ENCODE measurements at regions not wholly inside any gene's neighbourhood (a gene's known extent, or its start where the extent isn't known, plus 50 kb on each side); places are given as distances from the start of the nearest gene placed in this dataset.

GRCh38 chr3:162879021-162879562 is 1382.5 kb downstream of the OTOL1 start:
- no peaks in the 10 kb centered on the region for H3K4me1 ChIP-seq
- intact Hi-C loops (cut with DNase I; ENCODE audit: low total_unique reads), result no loop called here
- H3K9me3 ChIP-seq, result no peaks in the 10 kb centered on the region
- no peak for DNase-seq
- no peak for TF ChIP-seq CTCF (IDR thresholded peaks at IDR 0.05)
- no peaks in the 10 kb centered on the region for H3K27me3 ChIP-seq
- H3K27ac ChIP-seq, result no peak overlapping the region
- no peak overlapping the region for H3K4me3 ChIP-seq
- no peaks in the 10 kb centered on the region for H3K36me3 ChIP-seq

GRCh38 chr3:162884373-162884772 is 1387.8 kb downstream of the OTOL1 start:
- no peak overlapping the region for H3K4me3 ChIP-seq
- H3K4me1 ChIP-seq, result no peaks in the 10 kb centered on the region
- H3K9me3 ChIP-seq, result no peaks in the 10 kb centered on the region
- DNase-seq, result no peak
- H3K36me3 ChIP-seq, result no peaks in the 10 kb centered on the region
- no peak for TF ChIP-seq CTCF (IDR thresholded peaks at IDR 0.05)
- intact Hi-C loops (cut with DNase I; ENCODE audit: low total_unique reads), result no loop called here
- no peak overlapping the region for H3K27ac ChIP-seq
- H3K27me3 ChIP-seq, result no peaks in the 10 kb centered on the region

- DNase-seq, result no peak
- no peaks in the 10 kb centered on the region for H3K36me3 ChIP-seq
- intact Hi-C loops (cut with DNase I; ENCODE audit: low total_unique reads), result no loop called here
- H3K27ac ChIP-seq, result no peak overlapping the region
- no peaks in the 10 kb centered on the region for H3K27me3 ChIP-seq
- H3K9me3 ChIP-seq, result no peaks in the 10 kb centered on the region
- H3K4me1 ChIP-seq, result no peaks in the 10 kb centered on the region
- H3K4me3 ChIP-seq, result no peak overlapping the region
- no peak for TF ChIP-seq CTCF (IDR thresholded peaks at IDR 0.05)
These were observed 1396.5 kb downstream of the OTOL1 start for GRCh38 chr3:162892921-162893793.

- H3K36me3 ChIP-seq, result no peaks in the 10 kb centered on the region
- H3K9me3 ChIP-seq, result no peaks in the 10 kb centered on the region
- no peak for TF ChIP-seq CTCF (IDR thresholded peaks at IDR 0.05)
- no peak overlapping the region for H3K4me3 ChIP-seq
- H3K4me1 ChIP-seq, result no peaks in the 10 kb centered on the region
- no peak overlapping the region for H3K27ac ChIP-seq
- DNase-seq, result no peak
- intact Hi-C loops (cut with DNase I; ENCODE audit: low total_unique reads), result no loop called here
- H3K27me3 ChIP-seq, result no peaks in the 10 kb centered on the region
These were observed 1400.7 kb downstream of the OTOL1 start for GRCh38 chr3:162897291-162897690.

GRCh38 chr3:162932503-162932902 is 1435.9 kb downstream of the OTOL1 start:
- no peak overlapping the region for H3K27ac ChIP-seq
- no peak overlapping the region for H3K4me3 ChIP-seq
- no peaks in the 10 kb centered on the region for H3K27me3 ChIP-seq
- no peak for DNase-seq
- H3K4me1 ChIP-seq, result no peaks in the 10 kb centered on the region
- intact Hi-C loops (cut with DNase I; ENCODE audit: low total_unique reads), result no loop called here
- H3K36me3 ChIP-seq, result no peaks in the 10 kb centered on the region
- no peak for TF ChIP-seq CTCF (IDR thresholded peaks at IDR 0.05)
- H3K9me3 ChIP-seq, result no peaks in the 10 kb centered on the region

All from tibial artery (tissue), 4 donors.